Astrocyte of the cerebellum (primary cell): ENCODE measurements at regions not wholly inside any gene's neighbourhood (a gene's known extent, or its start where the extent isn't known, plus 50 kb on each side); places are given as distances from the start of the nearest gene placed in this dataset.

Source experiments
- DNase-seq: peaks from one replicate; pipeline ENCODE4 v3.0.0-alpha.2; 2011; ENCODE audit warnings: low read depth
- H3K4me3 ChIP-seq: 2 replicates; pipeline ENCODE4 v1.5.1; 2011; ENCODE audit warnings: mild to moderate bottlenecking, low read depth, low read length, moderate library complexity
- in situ Hi-C: cut with HindIII; loops from 2 replicates; pipeline ENCODE4 v1.10.0; 2017; ENCODE audit warnings: low sequenced_read_pairs
- TF ChIP-seq, protein P1 (sequence below): IDR thresholded peaks from 2 replicates; pipeline ENCODE4 v1.5.1; 2012; ENCODE audit warnings: low read length, low read depth, moderate library complexity, mild to moderate bottlenecking; ENCODE audit errors: missing control alignments

DNA sequence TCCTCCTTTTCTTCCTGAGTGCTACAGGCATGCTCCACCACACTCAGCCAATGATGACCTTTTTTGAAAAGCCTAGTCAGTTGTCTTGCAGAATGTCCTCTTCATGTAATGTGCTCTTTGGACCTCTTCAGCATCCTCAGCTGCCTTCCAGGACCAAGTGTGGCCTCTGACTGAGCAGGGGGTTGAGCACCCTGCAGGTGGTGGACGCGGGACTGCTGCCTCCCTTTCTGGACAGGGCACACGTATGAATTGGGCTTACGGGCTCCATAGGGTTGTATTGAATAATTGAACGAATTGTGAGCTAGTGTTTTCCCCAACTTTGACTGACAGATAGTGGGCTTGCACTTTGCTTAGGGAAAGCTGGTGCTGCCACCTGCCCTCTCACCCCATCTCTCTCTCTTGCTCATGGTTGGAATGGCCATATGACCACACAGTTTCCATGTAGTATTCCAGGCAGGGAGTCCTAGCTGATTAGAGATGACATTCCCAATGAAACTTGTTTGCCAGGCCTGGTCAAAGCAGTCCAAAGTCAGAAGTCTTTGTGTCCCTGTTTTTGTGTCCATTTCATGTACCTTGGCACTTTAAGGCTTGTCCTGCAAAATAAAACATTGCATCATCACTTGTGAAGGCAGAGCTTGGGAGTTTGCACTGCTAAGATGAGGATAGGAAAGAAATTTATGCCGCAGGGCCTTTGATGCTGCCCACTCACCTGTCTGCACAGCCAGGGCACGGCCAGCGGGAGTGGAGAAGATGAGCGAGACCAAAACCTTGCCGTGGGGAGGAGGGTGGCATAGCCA lies 76.3 kb upstream of the NPAS1 start:
- H3K4me3 ChIP-seq: no peak overlapping the region
- in situ Hi-C loops: no loop called here
- DNase-seq: no peak
- TF ChIP-seq, protein P1, sequence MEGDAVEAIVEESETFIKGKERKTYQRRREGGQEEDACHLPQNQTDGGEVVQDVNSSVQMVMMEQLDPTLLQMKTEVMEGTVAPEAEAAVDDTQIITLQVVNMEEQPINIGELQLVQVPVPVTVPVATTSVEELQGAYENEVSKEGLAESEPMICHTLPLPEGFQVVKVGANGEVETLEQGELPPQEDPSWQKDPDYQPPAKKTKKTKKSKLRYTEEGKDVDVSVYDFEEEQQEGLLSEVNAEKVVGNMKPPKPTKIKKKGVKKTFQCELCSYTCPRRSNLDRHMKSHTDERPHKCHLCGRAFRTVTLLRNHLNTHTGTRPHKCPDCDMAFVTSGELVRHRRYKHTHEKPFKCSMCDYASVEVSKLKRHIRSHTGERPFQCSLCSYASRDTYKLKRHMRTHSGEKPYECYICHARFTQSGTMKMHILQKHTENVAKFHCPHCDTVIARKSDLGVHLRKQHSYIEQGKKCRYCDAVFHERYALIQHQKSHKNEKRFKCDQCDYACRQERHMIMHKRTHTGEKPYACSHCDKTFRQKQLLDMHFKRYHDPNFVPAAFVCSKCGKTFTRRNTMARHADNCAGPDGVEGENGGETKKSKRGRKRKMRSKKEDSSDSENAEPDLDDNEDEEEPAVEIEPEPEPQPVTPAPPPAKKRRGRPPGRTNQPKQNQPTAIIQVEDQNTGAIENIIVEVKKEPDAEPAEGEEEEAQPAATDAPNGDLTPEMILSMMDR: no peak

DNA sequence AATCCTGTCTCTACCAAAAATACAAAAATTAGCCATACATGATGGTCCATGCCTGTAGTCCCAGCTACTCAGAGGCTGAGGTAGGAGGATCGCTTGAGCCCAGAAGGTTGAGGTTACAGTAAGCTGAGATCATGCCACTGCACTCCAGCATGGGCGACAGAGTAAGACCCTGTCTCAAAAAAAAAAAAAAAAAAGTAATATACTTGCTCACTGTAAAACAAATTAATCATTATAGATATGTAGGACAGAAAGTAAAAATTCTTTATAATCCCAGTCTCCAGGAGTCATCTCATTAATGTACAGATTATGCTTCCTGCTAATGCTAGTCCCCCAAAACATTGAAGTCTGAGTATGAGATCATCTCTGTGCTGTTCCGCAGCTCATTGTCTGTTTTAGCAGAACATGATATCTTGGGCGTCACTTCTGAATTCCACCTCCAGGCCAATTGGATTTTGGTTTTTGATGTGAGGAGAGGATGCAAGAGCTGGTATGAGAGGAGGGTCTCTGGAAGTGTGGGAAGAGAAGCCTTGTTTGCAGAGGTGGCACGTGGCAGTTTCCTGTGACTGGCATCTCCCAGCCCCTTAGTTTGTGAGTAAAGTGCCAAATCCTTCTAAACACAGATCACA lies 75.4 kb upstream of the NPAS1 start:
- in situ Hi-C loops: no loop called here

DNA sequence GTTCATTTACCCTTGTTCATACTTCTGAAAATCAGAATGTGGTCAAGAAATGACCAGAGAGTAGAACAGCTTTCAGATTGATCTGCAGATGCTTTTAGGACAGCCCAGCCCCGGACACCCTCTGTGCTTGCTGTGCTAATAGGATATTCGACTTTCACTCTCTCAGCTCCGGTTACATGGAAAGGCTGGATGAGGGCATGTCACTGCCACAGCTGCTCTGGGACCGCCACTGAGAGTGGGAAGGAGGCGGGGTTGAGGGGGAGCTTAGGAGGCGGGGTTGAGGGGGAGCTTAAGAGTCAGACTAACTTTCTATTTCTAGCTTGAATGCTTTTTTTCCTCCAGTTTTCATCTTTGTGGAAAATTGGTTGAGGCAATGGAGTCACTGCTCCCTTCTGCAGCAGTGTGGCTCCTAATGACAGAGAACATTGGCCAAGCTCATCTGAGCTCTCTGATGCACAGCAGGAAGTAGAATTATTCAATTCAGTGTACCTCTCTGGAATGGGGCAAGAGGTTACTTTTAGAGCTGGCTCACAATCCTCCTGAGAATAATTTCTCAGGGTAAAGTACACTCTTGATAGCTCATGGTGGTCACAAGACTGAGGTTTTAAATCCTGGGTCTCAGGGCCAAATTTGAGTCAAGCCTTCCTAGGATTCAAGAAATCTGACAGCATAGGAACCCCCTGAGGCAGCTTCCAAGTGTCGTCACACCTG lies 74.6 kb upstream of the NPAS1 start:
- TF ChIP-seq, protein P1: no peak
- H3K4me3 ChIP-seq: no peak overlapping the region
- in situ Hi-C loops: no loop called here
- no peak for DNase-seq

More for the DNA sequence above, 75.4 kb upstream of the NPAS1 start:
- no peak for DNase-seq
- H3K4me3 ChIP-seq: no peak overlapping the region
- TF ChIP-seq, protein P1: no peak

DNA sequence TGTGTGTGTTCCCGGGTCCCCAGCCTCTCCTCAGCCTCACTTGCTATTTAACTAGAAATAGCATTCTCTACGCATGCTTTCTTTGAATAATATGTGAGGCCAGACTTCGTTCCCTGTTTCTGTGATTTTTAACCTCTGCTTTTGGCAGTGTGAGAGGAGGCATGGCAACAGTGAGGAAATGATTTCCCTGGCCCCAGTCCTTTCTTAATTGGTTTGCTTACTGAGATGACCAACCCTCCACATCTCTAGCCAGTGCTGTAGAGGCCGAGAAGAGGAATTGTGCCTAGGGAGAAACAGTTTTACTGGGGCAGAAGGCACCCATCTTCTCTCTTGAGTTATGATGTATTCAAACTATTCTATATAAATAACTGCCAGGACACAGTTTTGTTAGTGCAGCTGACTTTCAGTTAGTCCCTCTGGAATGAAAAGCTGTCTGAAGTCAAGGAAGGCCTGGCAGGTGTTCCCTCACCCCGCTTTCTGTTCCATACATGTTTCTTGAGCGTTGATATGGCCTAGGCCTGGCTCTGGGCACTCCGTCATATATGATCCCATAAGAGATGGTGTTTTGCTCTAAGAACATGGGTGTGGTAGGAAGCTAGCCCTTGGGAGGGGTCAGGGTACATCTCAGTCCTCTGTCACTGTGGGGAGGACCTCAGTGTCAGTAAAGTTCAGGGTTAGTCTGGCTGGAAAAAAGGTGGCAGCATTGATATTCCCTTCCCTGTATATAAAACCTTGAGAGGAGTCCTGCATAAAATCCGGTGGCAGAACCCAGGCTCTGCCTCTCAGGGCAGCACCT lies 73.7 kb upstream of the NPAS1 start:
- in situ Hi-C loops: no loop called here
- no peak overlapping the region for H3K4me3 ChIP-seq
- no peak for DNase-seq
- TF ChIP-seq, protein P1: no peak

DNA sequence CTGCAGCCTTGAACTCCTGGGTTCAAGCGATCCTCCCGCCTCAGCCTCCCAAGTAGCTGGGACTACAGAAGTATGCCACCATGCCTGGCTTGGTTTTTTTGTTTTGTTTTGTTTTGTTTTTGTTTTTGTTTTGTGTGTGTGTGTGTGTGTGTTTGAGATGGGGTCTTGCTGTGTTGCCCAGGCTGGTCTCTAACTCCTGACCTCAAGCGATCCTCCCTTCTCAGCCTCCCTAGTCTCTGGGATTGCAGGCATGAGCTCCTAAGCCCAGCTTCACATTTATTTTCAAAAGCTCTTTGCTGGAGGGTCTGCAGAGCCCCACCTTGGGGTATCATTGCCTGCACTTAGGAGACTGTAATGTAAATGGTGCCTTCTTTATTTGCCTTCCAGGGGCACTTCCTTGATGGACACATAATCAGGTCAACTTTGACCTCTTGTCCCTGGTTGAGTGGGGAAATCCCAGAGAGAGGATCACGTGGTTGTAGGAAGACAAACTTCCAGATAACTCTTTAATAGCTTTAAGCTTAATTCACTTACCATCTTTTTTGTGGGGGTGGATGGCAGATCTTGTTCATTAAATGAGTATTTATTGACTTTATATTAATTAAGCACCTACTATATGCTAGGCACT lies 72.9 kb upstream of the NPAS1 start:
- TF ChIP-seq, protein P1: no peak
- in situ Hi-C loops: no loop called here
- no peak overlapping the region for H3K4me3 ChIP-seq
- DNase-seq: no peak
